ENCODE measurements at regions not wholly inside any gene's neighbourhood (a gene's known extent, or its start where the extent isn't known, plus 50 kb on each side); places are given as distances from the start of the nearest gene placed in this dataset.

GRCh38 chr2:215782295-215782694 is 231.1 kb downstream of the MREG start (continued):
- TF ChIP-seq SAP30 (IDR thresholded peaks at IDR 0.05; ENCODE audit: insufficient read depth, insufficient replicate concordance, low read length), result no peak
- no peak for TF ChIP-seq POU5F1 (IDR thresholded peaks at IDR 0.05; ENCODE audit: low read depth, low read length)
- no peak for TF ChIP-seq GTF2F1 (IDR thresholded peaks at IDR 0.05; ENCODE audit: borderline replicate concordance, low read depth, low read length)

Measured in H1 (cell line).